ENCODE measurements at regions not wholly inside any gene's neighbourhood (a gene's known extent, or its start where the extent isn't known, plus 50 kb on each side); places are given as distances from the start of the nearest gene placed in this dataset.
"Not testable (repeated sequence)": the region's sequence is repeated elsewhere in the genome, so short reads cannot be mapped to it uniquely, and the experiment has no call there.

DNA sequence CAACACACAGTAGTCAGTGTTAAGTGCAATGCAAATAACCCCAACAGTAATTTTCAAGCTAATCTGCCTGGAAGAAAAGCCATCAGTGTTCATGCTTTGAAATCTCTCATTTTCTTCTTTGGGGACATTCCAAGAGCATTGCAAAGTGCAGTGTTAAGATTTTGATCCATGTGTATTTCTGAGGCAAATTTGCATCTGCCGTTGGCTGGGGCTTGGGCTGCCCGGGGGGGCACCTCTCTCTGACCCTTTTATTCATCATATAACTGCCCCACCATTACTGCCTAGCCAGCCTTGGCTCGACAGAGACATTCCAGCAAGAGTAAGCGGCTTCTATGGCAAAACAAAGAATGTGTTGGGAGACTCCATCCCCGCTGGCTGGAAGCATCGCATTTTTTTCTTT lies 483.5 kb downstream of the BRD1 start:
- H3K4me1 Mint-ChIP-seq (ENCODE audit: low read depth), result no peaks in the 10 kb centered on the region
- no peak overlapping the region for H3K4me3 Mint-ChIP-seq
- no peak for DNase-seq
- peaks cover 21% of the 10 kb centered on the region for H3K27me3 Mint-ChIP-seq (ENCODE audit: low read depth)
- H3K36me3 Mint-ChIP-seq (ENCODE audit: insufficient read depth), result no peaks in the 10 kb centered on the region
- ATAC-seq, result no peak
- no peaks in the 10 kb centered on the region for H3K9me3 Mint-ChIP-seq

DNA sequence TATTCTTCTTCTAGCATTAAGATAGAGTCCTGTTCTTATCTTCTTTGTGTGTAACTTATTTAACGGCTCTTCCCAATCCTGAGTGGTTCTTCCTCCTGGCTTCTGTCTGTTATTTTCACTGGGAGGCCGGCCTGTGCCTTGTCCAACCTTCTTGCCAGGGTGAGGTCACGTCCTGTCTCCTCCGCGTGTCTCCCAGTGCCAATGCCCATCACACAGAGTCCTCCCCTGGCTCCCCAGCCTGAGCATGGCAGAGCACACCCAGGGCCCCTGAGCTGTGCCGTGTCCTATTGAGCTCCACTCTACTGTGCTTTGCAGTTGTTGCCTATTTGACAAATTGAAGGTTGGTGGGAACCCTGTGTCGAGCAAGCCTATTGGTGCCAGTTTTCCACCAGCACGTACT lies 487.3 kb downstream of the BRD1 start:
- H3K36me3 Mint-ChIP-seq (ENCODE audit: insufficient read depth), result no peaks in the 10 kb centered on the region
- H3K4me3 Mint-ChIP-seq, result no peak overlapping the region
- ATAC-seq (no peak), DNase-seq (no peak)
- H3K27me3 Mint-ChIP-seq (ENCODE audit: low read depth), result peaks cover 22% of the 10 kb centered on the region
- no peaks in the 10 kb centered on the region for H3K9me3 Mint-ChIP-seq
- H3K4me1 Mint-ChIP-seq (ENCODE audit: low read depth), result no peaks in the 10 kb centered on the region

DNA sequence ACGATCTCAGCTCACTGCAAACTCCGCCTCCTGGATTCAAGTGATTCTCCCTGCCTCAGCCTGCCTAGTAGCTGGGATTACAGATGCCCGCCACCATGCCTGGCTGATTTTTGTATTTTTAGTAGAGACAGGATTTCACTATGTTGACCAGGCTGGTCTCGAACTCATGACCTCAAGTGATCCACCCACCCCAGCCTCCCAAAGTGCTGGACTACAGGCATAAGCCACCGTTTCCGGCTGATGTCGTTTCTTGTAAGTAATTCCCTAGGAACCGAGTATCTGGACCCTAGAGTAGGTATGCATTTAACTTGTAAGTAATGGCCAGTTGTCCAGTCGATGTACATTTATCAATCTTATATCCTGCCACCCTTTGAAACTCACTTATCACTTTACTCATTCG lies 491.2 kb downstream of the BRD1 start:
- H3K4me3 Mint-ChIP-seq; ATAC-seq; H3K36me3 Mint-ChIP-seq (ENCODE audit: insufficient read depth); H3K4me1 Mint-ChIP-seq (ENCODE audit: low read depth); DNase-seq; H3K9me3 Mint-ChIP-seq: not testable (repeated sequence)
- H3K27me3 Mint-ChIP-seq (ENCODE audit: low read depth), result peaks cover 11% of the 10 kb centered on the region

DNA sequence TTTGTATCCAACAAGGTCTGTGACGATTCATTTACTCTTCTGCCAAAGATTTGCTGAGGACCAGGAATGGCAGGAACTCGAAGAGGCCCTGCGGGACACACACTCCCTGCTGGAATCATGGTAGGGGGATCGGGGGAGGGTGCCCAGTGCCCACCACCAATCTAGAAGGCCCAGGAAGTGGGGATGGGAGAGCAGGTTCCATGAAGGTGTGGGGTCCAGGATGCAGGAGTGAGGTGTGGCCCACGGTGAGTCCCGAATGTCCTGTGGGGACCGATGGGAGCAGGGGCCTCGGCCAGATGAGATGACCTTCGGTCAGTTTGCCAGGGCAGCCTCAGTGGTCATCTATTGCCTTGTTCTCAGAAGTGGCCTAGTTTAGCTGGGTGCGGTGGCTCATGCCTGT lies 492.7 kb downstream of the BRD1 start:
- Mint-ChIP-seq H3K36me3 (ENCODE audit: insufficient read depth) (no peaks in the 10 kb centered on the region), H3K4me1 (ENCODE audit: low read depth) (no peaks in the 10 kb centered on the region), H3K27me3 (ENCODE audit: low read depth) (peaks cover 8% of the 10 kb centered on the region), H3K9me3 (no peaks in the 10 kb centered on the region), H3K4me3 (no peak overlapping the region)
- no peak for DNase-seq
- no peak for ATAC-seq

DNA sequence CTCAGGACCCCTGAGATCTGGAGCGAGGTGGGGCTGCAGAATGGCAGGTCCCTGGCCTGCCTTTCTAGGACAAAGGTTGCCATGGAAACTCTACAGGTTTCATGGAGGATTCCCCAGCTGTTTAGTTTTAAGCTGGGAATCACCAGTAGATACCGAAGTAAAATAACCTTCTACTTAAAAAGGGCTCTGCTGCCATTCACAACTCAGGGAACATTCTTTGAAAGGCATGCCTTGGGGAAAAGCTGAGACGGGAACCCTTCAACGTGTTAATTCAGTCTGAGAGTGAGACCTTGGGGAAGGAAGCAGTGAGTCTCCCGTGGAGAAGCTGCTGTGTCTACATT lies 493.3 kb downstream of the BRD1 start:
- Mint-ChIP-seq H3K4me3 (no peak overlapping the region), H3K4me1 (ENCODE audit: low read depth) (no peaks in the 10 kb centered on the region), H3K27me3 (ENCODE audit: low read depth) (peaks cover 6% of the 10 kb centered on the region), H3K36me3 (ENCODE audit: insufficient read depth) (no peaks in the 10 kb centered on the region), H3K9me3 (no peaks in the 10 kb centered on the region)
- no peak for DNase-seq
- no peak for ATAC-seq

DNA sequence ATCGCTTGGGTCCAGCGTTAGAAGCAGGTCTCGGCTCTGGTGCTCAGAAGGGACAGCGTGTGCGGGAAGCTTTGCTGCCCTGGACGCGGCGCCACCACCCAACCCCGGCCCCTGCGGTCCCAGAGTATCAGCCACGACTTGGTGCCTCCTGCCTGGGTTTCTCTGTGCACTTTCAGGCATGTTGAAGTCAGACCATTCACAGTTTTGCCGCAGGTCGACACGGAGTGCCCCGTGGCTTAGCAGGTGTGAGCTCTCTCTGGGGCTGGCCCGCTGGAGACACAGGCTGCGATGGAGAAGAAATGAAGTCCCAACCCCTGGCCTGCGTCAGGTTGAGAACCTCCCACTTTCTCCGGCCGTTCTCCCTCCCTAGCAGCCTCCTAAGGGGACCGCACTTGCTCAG lies 494.5 kb downstream of the BRD1 start:
- H3K36me3 Mint-ChIP-seq (ENCODE audit: insufficient read depth), result no peaks in the 10 kb centered on the region
- no peaks in the 10 kb centered on the region for H3K9me3 Mint-ChIP-seq
- peaks cover 7% of the 10 kb centered on the region for H3K27me3 Mint-ChIP-seq (ENCODE audit: low read depth)
- no peak overlapping the region for H3K4me3 Mint-ChIP-seq
- DNase-seq (no peak), ATAC-seq (no peak)
- no peaks in the 10 kb centered on the region for H3K4me1 Mint-ChIP-seq (ENCODE audit: low read depth)

DNA sequence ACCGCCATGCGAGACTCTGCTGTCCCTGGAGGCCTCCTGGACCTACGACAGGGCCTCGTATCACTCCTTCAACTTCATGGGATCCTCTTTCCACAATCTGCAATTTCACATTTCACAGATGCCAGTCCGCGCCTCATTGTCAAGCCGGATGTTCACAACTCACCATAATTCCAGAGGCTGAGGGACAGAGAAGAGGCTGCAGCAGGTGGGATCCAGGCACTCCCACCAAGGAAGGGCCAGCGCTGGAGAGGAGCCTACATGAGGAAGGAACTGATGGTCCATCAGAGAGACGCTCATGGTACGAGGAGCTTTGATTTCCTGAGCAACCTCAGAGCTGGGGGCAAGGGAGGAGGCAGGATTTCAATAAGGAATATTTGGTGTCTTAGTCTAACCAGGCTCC lies 495.0 kb downstream of the BRD1 start:
- Mint-ChIP-seq H3K4me3 (no peak overlapping the region), H3K9me3 (no peaks in the 10 kb centered on the region), H3K27me3 (ENCODE audit: low read depth) (peaks cover 9% of the 10 kb centered on the region), H3K4me1 (ENCODE audit: low read depth) (no peaks in the 10 kb centered on the region), H3K36me3 (ENCODE audit: insufficient read depth) (no peaks in the 10 kb centered on the region)
- DNase-seq (no peak), ATAC-seq (no peak)

DNA sequence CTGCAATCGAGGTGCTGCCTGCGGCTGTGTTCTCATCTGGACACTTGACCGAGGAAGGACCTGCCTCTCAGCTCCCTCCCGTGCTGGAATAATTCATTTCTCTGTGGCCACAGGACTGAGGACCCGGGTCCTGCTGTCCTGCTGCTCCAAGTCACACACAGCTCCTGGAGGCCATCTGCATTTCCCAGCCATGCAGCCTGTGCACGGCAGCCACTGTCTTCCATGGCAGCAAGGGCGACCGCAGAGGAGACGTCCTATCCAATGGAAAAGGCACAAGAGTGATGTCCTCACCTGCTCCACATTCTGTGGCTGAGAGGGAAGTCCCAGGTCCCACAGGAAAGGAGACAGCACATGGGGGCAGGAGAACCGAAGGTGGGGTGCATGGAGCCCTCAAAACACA lies 495.8 kb downstream of the BRD1 start:
- H3K9me3 Mint-ChIP-seq, result peaks cover 3% of the 10 kb centered on the region
- ATAC-seq, result no peak
- H3K27me3 Mint-ChIP-seq (ENCODE audit: low read depth), result peaks cover 11% of the 10 kb centered on the region
- no peaks in the 10 kb centered on the region for H3K4me1 Mint-ChIP-seq (ENCODE audit: low read depth)
- no peak overlapping the region for H3K4me3 Mint-ChIP-seq
- H3K36me3 Mint-ChIP-seq (ENCODE audit: insufficient read depth), result no peaks in the 10 kb centered on the region
- no peak for DNase-seq

DNA sequence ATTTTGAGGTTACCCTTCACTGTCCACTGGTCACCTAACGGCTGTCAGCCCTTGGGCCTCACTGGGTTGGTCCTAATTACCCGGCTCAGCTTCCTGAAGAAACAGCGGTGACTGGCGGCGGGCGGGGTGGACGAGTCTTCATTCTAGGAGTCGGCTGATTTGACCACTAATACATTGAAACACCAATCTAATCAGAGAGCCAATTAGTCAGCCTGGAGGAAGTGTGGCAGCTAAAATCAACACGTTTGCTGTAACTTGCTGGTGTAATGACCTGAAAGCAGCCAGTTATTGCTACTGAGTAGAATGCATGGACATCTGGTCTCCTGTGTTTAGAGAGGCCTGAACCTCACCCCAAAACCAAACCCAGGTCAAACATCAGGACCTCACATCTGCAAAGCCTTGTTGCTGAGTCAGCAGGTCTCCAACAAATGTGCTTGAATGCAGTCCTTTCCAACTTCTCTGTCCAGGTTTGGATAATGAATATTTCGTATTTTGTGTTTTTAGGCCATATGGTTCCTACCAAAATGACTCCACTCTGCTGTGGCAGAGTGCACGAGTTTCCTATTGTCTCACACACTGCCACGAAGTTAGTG lies 496.4 kb downstream of the BRD1 start:
- H3K9me3 Mint-ChIP-seq, result peaks cover 8% of the 10 kb centered on the region
- peaks cover 11% of the 10 kb centered on the region for H3K27me3 Mint-ChIP-seq (ENCODE audit: low read depth)
- no peaks in the 10 kb centered on the region for H3K36me3 Mint-ChIP-seq (ENCODE audit: insufficient read depth)
- no peak overlapping the region for H3K4me3 Mint-ChIP-seq
- DNase-seq (no peak), ATAC-seq (no peak)
- H3K4me1 Mint-ChIP-seq (ENCODE audit: low read depth), result no peaks in the 10 kb centered on the region

DNA sequence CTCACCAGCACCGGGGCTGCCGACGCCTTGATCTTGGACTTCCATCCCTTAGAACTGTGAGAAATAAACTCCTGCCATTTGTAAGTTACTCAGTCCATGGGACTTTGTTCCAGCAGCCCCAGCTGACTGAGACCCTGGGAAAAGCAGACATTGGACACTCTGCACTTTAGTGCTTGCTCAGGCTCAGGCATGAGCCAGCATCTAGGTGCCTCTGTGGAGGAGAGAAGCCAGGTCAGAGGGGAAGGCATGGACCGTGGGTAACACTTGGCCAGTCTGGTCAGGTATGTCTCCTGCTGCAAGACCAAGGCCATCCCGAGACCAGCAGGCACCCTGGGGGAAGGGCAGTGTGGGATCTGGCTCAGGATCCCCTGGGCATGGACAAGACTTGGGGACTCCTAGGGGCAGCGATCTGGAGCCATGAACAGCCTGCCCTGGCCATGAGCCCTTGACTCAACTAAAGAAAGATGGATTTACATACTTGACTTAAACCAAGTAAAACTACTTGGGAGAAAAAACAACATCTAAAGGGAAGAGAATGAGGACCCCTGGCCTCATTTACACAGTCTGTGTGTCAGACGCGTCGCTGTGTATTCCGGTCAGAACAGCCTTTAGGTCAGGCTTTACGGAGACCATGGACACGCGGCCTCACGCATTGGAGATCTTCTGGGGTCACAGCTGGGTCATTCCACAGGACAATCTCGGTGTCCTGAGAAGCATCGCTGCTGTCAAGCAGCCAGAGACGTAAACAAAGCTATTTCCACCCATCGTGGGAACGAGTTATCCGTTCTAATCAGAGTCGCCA lies 497.1 kb downstream of the BRD1 start:
- peaks cover 11% of the 10 kb centered on the region for H3K27me3 Mint-ChIP-seq (ENCODE audit: low read depth)
- H3K4me3 Mint-ChIP-seq, result no peak overlapping the region
- H3K9me3 Mint-ChIP-seq, result peaks cover 8% of the 10 kb centered on the region
- DNase-seq, result no peak
- no peak for ATAC-seq
- no peaks in the 10 kb centered on the region for H3K4me1 Mint-ChIP-seq (ENCODE audit: low read depth)
- H3K36me3 Mint-ChIP-seq (ENCODE audit: insufficient read depth), result no peaks in the 10 kb centered on the region

DNA sequence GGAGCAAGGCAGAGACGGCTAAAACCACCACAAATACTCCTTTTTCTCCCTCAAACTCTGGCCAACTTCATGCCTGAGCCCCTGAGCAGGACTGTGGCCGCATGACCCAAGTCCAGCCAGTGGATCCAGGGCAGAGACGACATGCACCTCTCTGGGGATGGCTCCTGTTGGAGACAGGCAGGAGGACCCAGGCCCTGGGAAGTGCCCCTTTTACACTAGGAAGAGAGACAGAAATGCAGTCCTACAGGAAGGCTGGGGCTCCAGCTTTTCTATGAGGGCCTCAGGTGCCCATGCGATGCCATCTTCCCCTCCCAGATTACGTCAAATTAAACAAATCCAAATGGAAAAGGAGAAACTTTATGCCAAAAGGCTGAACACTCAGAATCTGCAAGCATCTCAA lies 498.0 kb downstream of the BRD1 start:
- no peaks in the 10 kb centered on the region for H3K4me1 Mint-ChIP-seq (ENCODE audit: low read depth)
- H3K27me3 Mint-ChIP-seq (ENCODE audit: low read depth), result peaks cover 10% of the 10 kb centered on the region
- peaks cover 8% of the 10 kb centered on the region for H3K9me3 Mint-ChIP-seq
- H3K4me3 Mint-ChIP-seq, result no peak overlapping the region
- DNase-seq (no peak), ATAC-seq (no peak)
- H3K36me3 Mint-ChIP-seq (ENCODE audit: insufficient read depth), result no peaks in the 10 kb centered on the region

DNA sequence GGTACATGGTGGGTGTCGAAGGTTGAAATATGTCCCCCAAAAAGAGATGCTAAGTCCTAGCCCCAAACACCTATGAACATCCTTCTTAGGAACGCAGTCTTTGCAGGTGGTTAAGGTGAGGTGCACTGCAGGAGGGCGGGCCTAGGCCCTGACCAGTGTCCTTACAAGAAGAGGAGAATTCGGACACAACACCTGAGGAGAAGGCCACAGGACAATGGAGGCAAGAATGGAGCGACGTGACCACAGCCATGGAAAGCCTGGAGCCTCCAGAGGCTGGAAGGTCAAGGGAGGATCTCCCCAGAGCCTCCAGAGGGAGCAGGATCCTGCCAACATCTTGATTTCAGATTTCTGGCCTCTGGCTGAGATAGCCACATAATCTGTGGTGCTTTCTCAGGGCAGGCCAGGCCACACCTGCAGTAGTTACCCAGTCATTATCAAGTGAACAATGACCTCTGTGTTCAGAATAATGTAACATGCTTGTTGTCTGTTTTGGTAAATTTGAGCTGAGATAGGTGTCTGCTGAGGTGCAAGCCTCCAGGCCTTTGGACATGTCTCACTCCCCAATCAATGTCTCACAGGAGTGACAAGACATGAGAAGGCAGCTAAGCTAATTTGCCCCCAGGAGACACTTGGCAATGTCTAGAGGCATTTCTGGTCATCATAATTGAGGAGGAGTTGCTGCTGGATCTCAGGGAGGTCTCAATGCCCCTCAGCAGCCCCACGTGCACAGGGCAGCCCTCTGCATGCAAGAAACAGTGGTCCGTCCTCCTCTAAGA lies 498.9 kb downstream of the BRD1 start:
- DNase-seq, result no peak
- Mint-ChIP-seq H3K4me3 (no peak overlapping the region), H3K4me1 (ENCODE audit: low read depth) (no peaks in the 10 kb centered on the region), H3K27me3 (ENCODE audit: low read depth) (peaks cover 17% of the 10 kb centered on the region), H3K36me3 (ENCODE audit: insufficient read depth) (no peaks in the 10 kb centered on the region), H3K9me3 (peaks cover 8% of the 10 kb centered on the region)
- ATAC-seq, result no peak

DNA sequence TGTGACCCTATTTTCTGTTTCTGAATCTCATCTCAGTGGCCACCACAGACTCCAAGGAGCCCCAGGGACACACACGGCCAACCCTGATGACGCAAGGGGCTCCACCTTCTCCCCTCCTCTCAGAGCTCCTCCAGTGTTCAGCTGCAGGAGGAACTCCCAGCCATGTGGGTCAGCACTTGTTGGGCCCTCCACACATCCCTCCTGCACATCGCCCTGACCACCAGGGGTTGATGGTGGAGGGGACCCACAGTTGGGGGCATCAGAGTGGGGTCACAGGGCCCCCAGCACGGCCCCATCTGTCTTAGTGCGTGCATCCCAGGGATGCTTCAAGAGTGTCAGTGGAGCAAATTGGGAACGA lies 499.6 kb downstream of the BRD1 start:
- ATAC-seq (no peak), DNase-seq (no peak)
- peaks cover 21% of the 10 kb centered on the region for H3K27me3 Mint-ChIP-seq (ENCODE audit: low read depth)
- no peak overlapping the region for H3K4me3 Mint-ChIP-seq
- H3K9me3 Mint-ChIP-seq, result peaks cover 8% of the 10 kb centered on the region
- H3K36me3 Mint-ChIP-seq (ENCODE audit: insufficient read depth), result no peaks in the 10 kb centered on the region
- H3K4me1 Mint-ChIP-seq (ENCODE audit: low read depth), result no peaks in the 10 kb centered on the region

DNA sequence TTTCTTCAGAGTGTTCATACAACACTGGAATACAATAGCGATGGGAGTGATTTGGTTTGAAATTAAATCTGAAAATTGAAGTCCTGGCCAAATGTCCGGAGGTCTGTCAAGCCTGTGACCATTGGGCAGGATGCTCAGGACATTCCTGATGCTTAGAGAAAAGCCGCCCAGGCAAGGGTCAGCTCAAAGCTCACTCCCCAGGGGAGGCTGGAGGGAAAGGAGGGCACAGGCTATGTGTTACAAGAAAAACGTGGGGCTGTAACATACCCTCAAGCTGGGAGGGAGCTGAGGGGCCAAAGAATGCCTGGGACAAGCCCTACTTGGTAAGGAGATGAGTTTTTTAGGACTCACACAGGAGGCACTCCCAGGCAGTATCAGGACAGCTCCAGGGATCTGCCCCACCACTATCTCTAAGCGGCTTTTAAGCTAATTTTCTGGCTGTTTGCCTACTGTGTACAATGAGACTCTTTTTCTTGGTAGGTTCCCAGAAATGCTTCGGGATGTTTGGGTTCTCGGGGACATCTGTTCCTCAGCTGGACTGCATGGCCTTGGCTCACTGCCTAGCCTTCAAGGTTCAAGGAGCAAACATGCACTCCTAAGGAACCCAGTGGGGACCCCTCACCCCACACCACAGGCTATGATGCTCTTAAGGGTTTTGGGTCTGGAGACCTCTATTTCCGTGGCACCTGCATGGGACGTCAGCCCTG lies 500.1 kb downstream of the BRD1 start:
- H3K36me3 Mint-ChIP-seq (ENCODE audit: insufficient read depth), result no peaks in the 10 kb centered on the region
- H3K27me3 Mint-ChIP-seq (ENCODE audit: low read depth), result peaks cover 24% of the 10 kb centered on the region
- no peak overlapping the region for H3K4me3 Mint-ChIP-seq
- DNase-seq (no peak), ATAC-seq (no peak)
- H3K4me1 Mint-ChIP-seq (ENCODE audit: low read depth), result no peaks in the 10 kb centered on the region
- peaks cover 8% of the 10 kb centered on the region for H3K9me3 Mint-ChIP-seq
